ENCODE measurements at regions not wholly inside any gene's neighbourhood (a gene's known extent, or its start where the extent isn't known, plus 50 kb on each side); places are given as distances from the start of the nearest gene placed in this dataset.

DNA sequence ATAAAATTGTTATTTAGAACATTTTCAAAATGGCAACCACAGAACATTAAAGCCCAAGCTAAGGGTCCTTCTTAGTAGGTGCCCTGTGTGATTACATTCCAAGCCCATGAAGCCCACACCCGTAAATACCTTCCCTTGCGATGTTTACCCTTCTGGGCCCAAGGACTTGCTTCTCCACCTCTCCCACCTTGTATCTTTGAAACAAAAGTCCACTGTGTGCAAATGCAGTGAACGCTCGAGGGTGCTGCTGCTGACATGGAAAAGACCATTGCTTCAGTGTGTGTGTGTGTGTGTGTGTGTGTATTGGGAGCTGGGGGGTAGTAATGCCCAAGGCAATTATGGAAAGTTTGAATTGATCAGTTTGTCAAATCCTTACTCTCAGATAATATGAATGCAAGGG, 298.1 kb downstream of the TGFB2 start:
- DNase-seq = no peak

DNA sequence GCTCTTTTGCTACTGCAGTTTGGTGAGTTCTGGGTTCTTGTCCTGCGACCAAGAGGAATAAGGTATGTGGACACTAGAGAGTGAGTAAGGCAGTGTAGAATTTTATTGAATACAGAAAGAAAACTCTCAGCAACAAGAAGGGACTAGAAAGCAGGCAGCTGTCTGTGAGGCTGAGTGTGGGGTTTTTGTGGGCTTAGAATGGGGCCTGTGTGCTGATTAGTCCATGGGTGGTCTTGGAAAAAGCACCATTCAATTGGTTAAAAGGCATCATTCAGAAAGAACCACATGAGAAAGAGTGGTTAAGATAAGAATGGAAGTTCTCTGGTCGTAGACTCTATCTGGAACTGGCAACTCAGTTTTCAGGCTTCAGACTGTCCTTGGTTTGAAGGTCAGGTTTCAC, 298.8 kb downstream of the TGFB2 start:
- no peak for DNase-seq

DNA sequence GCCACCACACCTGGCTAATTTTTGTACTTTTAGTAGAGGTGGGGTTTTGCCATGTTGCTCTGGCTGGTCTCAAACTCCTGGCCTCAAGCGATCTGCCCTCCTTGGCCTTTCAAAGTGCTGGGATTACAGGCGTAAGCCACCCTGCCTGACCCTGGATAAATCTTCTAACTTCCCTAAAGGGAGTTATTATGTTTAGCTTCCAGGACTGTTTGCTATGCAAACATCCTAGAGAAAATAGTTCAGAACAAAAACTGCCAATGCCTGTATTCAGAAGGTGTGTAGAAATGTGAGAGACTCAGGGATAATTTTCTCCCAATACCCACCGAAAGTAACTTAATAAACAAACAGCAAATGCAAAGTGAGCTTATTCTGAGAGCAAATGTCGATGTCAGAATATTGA, 301.2 kb downstream of the TGFB2 start:
- no peak for DNase-seq

DNA sequence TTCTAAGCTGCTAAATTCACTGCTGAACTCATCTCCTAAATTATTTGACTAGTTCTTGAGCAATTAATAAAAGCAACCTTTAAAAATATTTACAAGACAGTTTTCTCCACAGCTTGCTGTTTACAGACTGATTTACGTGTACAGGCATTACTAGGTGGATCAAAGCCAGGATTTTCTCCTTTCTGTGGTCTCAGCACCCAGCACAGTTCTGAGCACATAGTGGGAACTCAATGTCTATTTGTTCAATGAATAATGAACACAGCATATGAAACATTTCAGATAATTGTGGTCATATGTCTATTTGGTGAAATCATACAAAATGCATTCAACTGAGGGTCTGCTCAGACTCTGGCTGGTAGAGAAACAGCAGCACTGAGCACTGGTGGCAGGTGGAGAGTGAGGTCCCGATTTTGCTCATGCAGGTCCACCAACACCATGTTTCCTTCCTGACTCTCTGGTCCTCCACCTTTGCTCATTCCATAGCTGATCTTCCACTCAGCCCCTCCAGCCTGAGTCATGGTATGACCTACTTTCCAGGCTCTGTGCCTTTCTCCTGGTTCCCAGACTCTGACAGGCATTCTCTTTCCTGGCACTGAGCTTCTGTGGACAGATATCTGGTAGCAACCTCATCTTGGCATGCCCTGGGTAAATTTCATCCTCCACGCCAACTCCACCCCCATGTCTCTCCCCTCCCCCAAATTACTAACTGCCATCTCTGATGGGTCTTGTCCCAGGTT, 311.3 kb downstream of the TGFB2 start:
- no peak for DNase-seq

DNA sequence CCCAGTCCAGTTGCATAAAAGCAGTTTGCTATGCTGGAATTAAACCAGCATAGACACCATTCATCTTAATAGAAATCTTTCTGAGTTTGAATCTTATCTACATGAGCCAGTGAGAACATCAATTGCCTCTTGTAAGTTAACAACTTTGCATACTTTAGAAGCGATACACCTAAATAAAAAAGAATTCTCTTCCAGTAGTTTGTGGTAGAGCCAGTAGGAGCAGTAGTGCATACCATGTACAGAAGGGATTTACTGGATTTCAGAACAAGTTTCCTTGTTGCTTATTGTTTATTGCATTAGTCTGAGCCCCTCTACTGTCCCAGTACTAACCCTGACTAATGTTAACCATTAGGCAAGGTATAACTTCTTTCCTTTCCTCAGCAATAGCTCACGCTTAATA, 313.1 kb downstream of the TGFB2 start:
- no peak for DNase-seq

DNA sequence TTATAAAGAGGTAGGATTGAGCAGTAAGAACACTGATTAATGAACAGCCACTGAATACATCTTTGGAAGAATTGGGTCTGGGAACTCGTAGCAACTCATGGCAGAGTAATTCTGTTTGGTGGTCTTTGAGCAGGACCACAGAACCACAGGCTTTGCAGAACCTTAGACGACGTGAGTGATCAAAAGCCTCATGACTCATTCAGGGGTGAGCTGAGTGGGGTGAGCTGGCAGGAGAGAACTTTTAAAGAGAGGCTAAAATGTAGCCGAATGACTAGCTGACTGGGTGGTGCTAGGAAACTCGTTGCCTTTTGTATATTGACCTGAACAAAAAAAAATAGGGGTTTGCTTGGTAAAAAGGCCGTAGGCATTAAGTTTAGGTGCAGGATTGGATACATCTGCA, 313.8 kb downstream of the TGFB2 start:
- no peak for DNase-seq

DNA sequence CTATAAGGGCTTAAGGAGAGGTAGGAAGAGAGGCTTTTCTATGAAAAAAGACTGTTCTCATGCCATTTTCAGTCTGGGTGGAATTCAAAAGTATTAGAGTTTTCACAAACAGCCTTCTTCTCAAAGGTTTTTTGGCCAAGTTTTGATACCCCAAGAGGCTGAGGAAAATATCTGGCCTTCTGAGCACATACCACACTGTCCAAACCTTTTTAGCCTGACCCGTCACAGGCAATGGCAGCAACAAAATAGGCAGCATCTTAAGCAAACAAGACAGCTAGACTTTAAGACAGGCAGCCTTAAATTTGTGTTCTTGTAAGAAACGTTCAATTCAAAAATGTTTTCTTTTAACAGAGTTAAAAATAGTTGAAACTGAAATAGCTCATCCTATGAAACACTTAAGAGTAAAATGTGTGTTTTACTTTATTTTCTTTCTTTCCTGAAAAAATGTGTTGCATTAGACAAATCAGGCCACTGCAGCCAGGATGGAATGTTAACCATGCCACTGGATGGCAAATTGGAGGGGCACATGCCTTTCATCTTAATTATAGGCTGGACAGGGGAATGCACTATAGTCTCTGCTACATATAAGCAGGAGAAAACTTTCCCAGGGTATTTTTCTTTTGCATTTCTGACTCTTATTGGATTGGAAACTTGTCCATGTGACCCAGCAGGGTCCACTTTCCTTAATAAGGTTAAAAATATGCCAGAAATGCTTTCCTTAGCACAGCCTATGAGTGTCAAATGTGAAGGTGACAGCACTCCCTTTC, 315.0 kb downstream of the TGFB2 start:
- DNase-seq = no peak

DNA sequence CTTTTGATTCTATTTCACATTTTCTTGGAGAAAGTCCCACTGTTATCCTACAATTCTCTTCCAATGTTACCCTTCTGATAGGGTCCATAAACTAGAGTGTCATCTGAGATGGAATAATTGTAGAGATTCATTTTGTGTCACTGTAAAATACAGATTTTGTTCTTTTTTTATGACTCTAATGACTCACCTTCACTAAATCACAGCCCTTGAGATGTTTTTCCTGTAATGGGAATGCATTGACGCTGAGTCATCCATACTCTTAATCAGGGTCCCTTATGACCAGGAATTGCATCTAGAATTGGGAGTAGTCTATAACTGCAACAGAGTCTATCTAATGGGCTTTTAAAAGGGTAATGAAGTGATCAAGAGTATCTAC, 315.5 kb downstream of the TGFB2 start:
- no peak for DNase-seq

DNA sequence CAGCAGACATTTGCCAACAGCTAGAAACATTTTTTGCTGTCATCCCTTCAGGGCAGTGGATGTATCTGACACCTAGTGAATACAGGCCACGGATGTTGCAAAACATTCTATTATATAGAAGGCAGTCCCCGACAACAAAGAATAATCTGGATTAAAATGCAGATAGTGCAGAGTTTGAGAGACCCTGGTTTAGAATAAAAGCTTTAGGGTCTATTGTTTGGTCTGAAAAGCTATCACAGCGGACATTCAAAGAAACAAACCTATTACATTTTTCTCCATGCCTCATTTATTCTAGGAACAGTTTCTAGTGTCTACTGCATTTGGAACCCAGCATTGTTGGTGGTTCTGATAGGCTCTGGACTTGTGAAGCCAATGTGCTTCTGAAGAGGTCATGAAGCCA, 316.3 kb downstream of the TGFB2 start:
- DNase-seq = no peak

DNA sequence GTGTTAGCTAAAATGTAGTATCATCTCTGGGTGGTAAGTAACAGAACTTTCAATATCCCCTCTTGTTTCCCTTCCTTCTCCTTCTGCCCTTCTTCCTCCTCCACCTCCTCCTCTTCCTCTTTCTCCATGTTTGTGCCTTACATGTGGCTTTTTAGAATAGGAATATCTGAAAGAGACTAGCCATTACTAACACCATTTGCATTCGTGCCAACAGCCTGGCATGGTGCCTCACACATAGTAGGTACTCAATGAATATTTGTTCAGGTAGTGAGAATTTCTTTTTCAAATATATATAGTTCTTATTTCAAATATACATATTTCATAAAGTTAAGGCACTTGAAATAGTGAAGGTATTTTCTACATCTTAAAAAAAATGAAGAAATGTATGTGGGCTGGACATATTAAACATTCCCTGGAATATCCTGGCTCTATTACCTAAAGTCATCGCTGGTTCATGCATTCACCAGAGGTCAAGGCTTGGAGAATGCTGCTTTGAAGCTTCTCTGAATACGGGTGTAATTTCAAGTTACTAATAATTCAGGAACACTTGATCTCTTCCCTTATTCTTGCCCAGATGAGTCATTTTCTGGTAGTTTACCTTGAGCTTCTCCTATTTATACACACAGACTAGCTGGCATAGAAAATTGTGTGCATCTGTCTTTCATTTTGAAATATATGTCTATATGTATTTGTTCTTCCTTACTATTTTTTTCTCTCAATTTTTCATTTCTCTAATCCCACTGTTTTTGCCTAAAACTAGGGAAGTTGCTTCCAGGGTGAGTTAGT, 319.4 kb downstream of the TGFB2 start:
- DNase-seq = no peak

DNA sequence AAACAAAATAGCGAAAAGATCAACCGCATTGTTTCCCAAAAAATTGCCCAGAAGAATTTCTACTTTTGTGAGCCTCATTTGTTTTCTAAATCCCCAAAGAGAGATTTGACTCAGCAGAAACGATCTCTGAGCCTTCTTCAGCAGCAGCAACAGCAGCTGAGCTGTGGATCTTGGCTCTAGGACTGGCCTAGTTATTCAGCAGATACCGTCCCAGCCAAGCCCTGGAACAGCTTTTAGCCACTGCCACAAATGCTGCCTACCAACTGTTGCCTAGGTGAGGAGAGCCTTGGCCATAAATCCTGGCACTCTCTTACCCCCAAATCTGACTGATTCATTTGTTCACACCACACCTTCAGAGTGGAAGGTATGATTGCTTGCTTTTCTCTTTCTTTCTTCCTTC, 320.1 kb downstream of the TGFB2 start:
- DNase-seq = no peak

DNA sequence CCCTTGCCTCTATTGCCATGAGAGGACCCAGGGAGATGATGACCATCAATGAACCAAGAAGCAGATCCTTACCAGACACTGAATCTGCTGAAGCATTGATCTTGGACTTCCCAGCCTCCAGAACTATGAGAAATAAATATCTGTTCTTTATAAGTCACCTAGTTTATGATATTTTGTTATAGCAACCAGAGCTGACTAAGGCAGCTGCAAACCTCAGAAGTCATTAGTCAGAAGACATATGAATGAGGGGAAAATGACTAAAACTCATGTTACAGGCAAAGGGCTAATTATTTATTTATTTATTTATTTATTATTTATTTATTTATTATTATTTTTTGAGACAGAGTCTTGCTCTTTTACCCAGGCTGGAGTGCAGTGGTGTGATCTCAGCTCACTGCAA, 321.1 kb downstream of the TGFB2 start:
- DNase-seq = no peak

DNA sequence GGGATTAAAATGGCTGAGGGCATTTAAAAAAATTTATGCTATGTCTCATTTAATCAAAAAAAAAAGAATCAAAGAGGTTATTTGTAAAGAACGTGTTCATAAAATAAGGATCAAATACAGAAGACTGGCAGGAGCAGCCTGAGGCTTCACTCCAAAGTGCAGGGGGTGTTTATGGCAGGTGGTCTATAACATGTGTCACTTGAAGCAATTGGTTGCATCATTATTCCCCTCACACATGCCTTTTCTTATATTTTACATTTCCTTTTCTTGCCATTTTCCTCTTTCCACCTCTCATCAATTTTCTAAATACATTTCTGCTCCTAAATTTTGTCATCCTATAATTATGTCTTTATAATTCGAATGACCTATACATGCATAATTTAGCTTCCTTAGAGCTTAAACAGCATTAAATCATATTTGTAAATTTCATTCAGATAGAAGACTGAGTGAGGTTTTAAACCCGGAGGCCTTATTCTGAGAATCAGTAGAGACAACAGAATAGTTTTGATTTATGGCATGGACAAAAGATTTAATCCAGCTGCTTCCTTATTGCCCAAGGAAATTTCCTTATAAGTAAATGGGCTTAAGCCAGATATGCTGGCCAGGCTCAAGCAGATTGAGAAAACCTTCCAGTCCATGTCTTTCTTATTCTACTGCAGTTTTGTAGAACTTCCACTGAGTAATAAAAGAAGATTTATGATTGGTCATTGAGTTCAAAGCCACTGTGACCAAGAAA, 322.8 kb downstream of the TGFB2 start:
- DNase-seq = no peak

DNA sequence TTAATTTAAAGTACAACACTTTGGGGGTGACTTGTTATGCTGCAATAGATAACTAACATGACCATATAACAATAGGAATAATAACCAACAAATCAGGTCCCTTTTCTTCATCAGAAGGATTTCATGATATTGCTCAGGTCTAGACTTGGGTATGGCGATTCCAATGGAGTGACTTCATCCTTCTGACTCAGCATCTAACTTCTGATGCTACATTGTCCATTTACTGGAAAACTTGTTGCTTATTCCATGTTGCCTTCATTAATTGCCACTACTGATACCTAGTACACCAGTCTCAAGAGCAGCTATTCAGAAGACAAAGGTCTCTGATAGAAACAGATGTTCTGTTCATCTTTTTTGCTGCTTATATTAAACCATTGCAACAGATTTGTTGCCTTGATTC, 324.3 kb downstream of the TGFB2 start:
- DNase-seq = no peak

DNA sequence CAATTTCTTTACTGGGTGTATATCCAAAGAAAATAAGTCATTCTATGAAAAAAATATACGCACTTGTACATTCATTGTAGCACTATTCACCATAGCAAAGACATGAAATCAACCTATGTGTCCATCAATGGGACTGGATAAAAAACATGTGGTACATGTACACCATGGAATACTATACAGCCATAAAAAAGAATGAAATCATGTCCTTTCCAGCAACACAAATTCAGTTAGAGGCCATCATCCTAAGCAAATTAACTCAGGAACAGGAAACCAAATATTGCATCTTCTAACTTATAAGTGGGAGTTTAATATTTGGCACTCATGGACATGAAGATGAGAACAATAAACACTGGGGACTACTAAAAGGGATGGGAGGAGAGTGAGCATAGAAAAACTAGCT, 325.7 kb downstream of the TGFB2 start:
- no peak for DNase-seq

DNA sequence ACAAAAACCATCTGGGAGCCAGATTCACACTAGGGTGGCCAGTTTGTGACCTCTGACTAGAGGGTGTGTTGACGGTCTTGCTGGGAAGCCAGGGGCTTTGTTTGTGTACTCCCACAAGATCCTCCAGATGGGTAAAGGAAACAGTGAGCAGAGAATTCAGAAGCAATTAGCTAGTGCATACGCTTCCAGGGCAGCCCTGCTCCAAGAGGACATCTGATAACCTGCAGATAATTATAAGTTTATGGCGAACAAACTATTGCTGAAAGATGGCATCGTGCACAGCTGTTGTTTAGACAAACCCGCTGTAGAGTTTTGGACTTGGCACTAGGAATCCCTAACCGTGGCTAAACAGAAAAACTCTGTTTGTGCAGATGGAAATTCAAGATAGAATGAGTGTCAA, 326.4 kb downstream of the TGFB2 start:
- DNase-seq = no peak

DNA sequence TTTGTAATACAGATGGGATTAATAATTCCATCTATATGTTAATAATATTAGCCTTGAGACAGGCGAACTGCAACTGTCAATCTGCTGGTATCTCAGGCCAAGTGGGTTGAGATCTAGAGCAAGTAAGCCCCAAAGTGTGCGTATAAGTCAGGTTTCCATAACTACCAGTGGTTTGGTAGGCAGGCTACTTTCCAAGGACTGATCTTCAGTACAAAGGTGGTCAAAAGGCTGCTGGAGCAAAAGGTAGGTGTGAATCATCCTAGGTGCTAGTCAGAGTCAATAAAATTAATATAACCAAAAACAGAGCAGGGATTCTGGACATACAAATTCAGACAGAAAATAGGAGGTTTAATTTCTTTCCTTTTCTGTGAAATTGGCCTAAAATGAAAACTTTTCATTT, 328.0 kb downstream of the TGFB2 start:
- DNase-seq = no peak

DNA sequence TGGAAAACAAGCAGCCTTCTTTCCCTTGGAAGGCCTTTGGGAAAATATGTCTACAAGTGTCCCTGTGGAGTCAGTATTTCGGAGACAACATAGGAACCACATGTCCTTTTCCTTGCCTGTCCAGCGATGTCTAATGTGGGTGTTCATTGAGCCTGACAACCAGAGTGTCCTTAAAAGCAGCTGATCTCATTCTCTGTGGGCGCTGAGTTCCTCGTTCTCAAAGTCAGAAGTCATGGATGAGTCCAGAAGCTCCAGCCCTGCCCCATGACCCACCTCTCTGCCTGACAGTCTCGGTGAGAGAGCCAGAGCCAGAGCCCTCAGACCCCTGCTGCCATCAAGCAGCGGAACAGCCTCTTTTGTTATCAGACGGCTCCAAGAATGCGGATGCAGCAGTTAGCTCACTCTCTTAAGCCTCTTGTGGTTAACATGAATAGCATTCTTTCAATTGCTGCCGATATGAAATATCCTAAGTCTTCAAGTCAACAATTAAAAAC, 329.2 kb downstream of the TGFB2 start:
- DNase-seq = no peak

DNA sequence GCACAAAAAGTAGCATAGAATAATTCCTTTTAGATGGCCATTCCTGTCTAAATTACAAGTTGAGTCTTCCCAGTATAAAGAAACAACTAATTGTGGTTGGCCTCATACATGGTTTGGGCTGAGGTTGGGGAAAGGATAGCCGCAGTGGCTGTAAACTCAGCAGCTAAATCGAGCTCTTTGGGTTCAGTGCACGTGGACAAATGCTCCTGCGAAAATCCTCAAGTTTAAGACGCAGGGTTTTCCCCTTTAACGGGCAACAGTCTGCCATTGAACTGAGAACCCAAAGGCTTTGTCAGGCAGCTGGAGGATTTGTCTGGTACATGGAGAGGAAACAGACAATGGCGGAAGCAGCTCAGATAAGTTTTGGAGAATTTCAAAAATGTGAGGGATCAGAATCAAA, 331.9 kb downstream of the TGFB2 start:
- DNase-seq = no peak

DNA sequence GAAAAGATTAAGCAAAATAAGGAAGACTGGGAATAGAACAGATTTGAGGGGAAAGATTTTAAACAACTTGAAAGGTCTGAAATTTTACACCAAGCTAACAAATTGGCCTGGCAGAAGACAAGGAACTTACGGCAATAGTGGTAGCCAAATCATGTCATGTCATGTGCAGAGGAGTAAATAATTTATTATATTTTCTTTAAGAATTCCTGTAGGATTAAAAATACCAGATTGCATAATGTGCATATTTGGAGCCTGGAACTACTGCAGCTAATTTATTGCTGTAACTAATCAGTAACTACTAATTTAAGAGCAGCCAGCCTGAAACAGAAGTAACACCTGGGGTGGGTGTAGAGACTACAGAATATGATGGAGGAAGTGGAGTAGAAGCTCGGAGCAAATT, 334.3 kb downstream of the TGFB2 start:
- DNase-seq = no peak

DNA sequence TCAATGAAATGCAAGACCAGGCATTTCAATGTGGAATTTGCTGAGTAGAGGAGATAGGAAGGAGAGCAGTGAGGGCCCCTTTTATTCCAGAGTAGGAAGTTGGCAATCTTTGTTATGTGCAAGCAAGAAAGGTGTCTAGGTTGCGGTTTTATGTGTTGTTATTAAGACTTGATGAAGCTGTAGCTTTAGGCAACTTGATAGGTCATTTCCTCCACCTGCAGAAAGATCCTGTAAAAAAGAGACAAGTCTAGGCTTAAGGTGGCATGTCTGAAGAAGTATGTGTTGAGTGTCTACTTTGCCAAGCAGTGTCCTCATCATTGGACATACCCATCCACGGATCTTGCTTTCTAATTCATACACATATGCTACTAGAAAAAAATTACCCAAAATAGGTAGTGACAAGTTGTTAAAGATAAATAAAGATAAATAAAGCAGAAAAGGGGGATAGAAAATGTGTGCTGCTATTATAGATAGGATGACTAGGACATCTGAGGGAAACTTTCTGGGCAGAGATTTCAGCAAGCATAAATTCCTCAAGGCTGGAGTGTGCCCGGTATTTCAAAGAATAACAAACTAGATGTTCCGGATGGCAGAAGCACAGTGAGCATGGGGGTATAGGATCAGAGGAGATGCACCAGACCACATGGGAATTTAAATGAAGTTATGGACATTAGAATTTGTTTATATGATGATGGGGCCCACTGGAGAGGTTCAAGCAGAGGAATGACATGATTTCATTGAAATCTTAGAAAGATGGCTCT, 335.0 kb downstream of the TGFB2 start:
- DNase-seq = no peak

DNA sequence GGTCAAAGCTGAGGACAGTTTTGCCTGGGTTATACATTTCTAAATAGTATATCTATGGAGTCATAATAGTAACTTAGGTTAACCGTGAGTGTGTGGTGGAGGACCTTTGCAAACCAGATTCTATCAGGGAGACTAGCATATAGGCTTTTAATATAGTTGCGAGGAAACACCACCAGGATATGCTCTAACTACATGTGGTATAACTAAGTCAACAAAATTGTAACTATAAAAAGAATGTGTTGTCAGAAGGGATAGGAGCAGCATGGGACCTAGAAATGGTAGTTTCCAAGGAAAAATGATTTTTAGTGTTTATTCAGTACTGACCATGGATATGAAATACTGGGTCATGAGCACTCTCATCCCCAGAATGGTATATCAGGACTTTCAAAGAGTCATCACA, 338.1 kb downstream of the TGFB2 start:
- no peak for DNase-seq

Data from activated CD8-positive, alpha-beta memory T cell treated with anti-CD3 and anti-CD28 coated beads, Interleukin-2, amount 50 U/mL, for 48 hours (primary cell).